ENCODE measurements at regions not wholly inside any gene's neighbourhood (a gene's known extent, or its start where the extent isn't known, plus 50 kb on each side); places are given as distances from the start of the nearest gene placed in this dataset.

- TF ChIP-seq CTCF (conservative IDR thresholded peaks at IDR 0.05; ENCODE audit: low read depth in 2 of 2) (no peak), ZNF114 (CRISPR knock-in tag; IDR thresholded peaks at IDR 0.05) (no peak)
These were observed 179.9 kb downstream of the ZIC1 start for GRCh38 chr3:147589016-147589415.

Measured in GM23338 (cell line).